K562 (cell line): ENCODE measurements at regions not wholly inside any gene's neighbourhood (a gene's known extent, or its start where the extent isn't known, plus 50 kb on each side); places are given as distances from the start of the nearest gene placed in this dataset.

Source experiments
- ATAC-seq: fragments of 200-7000 bp; cut with Tn5 transposase; 3 replicates; pipeline ENCODE4 v1.9.1; 2020; ENCODE audit warnings: moderate library complexity
- BruUV-seq: library from RNA; stranded (reverse); fragments of 400-500 nt; replicated peaks from 2 replicates; lab custom pipeline; 2021; lab: Mats Ljungman, UMichigan
- CTCF ChIA-PET: fragments of 300-600 bp; formaldehyde crosslinking; extraction: SDS; loops from one replicate; lab custom pipeline; 2021; ENCODE audit warnings: low intra/inter-chr PET ratio; lab: Yijun Ruan, JAX
- POLR2A ChIA-PET: fragments of 300-600, 350-650 bp; sonication (Branson Sonifier 250); formaldehyde crosslinking; extraction: SDS; loops from one replicate; lab custom pipeline; 2021; ENCODE audit warnings: antibody characterized with exemption, inconsistent platforms; lab: Yijun Ruan, JAX
- DNase-seq, 4 experiments: peaks; one replicate each; pipeline versions ENCODE4 v3.0.0 to v3.0.0-alpha.2; 2011 to 2018; ENCODE audit warnings: low spot score in 3 of 4, mixed read lengths in 3 of 4; ENCODE audit errors: extremely low read depth in 1 of 4
- FAIRE-seq: peaks from 2 replicates; lab custom pipeline; 2011; peaks lifted over from hg19 to GRCh38; lab: Jason Lieb, UNC
- H2AFZ ChIP-seq: 2 replicates; pipeline ENCODE4 v1.6.0; 2011; ENCODE audit warnings: low read depth, low read length, control low read depth, inconsistent platforms
- H3K27ac ChIP-seq: fragments of 200-600 bp; 3 replicates; pipeline ENCODE4 v1.8.0; 2011; ENCODE audit warnings: low read depth, mild to moderate bottlenecking, control low read depth, inconsistent platforms, low read length, moderate library complexity, mixed read lengths; ENCODE audit errors: extremely low read depth
- H3K27me3 ChIP-seq, 2 experiments: fragments of 300-600 bp in 1 of 2; 2 replicates in 1 of 2; 3 replicates in 1 of 2; pipeline versions ENCODE4 v1.6.0 to v1.8.0; 2011; ENCODE audit warnings: inconsistent platforms in 2 of 2, low read length in 2 of 2, mild to moderate bottlenecking in 1 of 2, mixed read lengths in 1 of 2, moderate library complexity in 1 of 2; ENCODE audit not compliant: control insufficient read depth in 2 of 2, insufficient read depth in 2 of 2
- H3K36me3 ChIP-seq: fragments of 300-600 bp; 3 replicates; pipeline ENCODE4 v1.8.0; 2011; ENCODE audit warnings: mild to moderate bottlenecking, low read length, inconsistent platforms; ENCODE audit not compliant: control insufficient read depth, insufficient read depth
- H3K4me1 ChIP-seq, 2 experiments: fragments of 200-600 bp in 1 of 2; replicated peaks in 1 of 2; 2 replicates in 1 of 2; 3 replicates in 1 of 2; pipeline versions ENCODE4 v1.5.1 to v1.8.0; 2011; ENCODE audit warnings: inconsistent platforms in 2 of 2, low read length in 2 of 2, mild to moderate bottlenecking in 1 of 2, mixed read lengths in 1 of 2, moderate library complexity in 1 of 2; ENCODE audit not compliant: control insufficient read depth in 2 of 2, insufficient read depth in 2 of 2
- H3K4me2 ChIP-seq: 2 replicates; pipeline ENCODE4 v1.6.1; 2011; ENCODE audit warnings: low read length, control low read depth, inconsistent platforms, mixed read lengths; ENCODE audit not compliant: insufficient read depth
- H3K4me3 ChIP-seq: fragments of 200-600 bp; sonication (generic), shearing (Covaris generic); 2 replicates; pipeline ENCODE4 v1.5.1; 2016; ENCODE audit warnings: control low read depth, inconsistent platforms
- H3K79me2 ChIP-seq: fragments of 200-600 bp; 3 replicates; pipeline ENCODE4 v1.8.0; 2011; ENCODE audit warnings: low read length, inconsistent platforms; ENCODE audit not compliant: control insufficient read depth, insufficient read depth
- H3K9ac ChIP-seq, 2 experiments: 2 replicates each; pipeline versions ENCODE4 v1.6.0 to v1.6.1; 2011; ENCODE audit warnings: low read depth in 2 of 2, low read length in 2 of 2, control low read depth in 1 of 2, inconsistent platforms in 1 of 2, mild to moderate bottlenecking in 1 of 2, mixed read lengths in 1 of 2; ENCODE audit not compliant: insufficient read depth in 1 of 2
- H3K9me1 ChIP-seq: one replicate; pipeline ENCODE4 v1.6.0; 2011; ENCODE audit warnings: inconsistent platforms, mild to moderate bottlenecking, low read length, moderate library complexity; ENCODE audit not compliant: control insufficient read depth, insufficient read depth
- H3K9me3 ChIP-seq: replicated peaks from 2 replicates; pipeline ENCODE4 v1.5.1; 2011; ENCODE audit warnings: low read depth, low read length, inconsistent platforms; ENCODE audit not compliant: control insufficient read depth, insufficient read depth
- H4K20me1 ChIP-seq: replicated peaks from 2 replicates; pipeline ENCODE4 v1.6.1; 2011; ENCODE audit warnings: low read length, inconsistent platforms, mixed read lengths; ENCODE audit not compliant: control insufficient read depth, insufficient read depth
- ATF6 ChIP-seq: sonication (generic); formaldehyde crosslinking; IDR thresholded peaks from 2 replicates; pipeline ENCODE4 v1.4.0; 2020; ENCODE audit warnings: mild to moderate bottlenecking, missing genetic modification reagents
- CBX2 ChIP-seq: fragments of 200-600 bp; sonication (generic); IDR thresholded peaks from one replicate; pipeline ENCODE4 v1.6.1; 2012; ENCODE audit warnings: mild to moderate bottlenecking, low read length, inconsistent platforms; ENCODE audit not compliant: insufficient read depth, poor library complexity, severe bottlenecking
- E4F1 ChIP-seq: fragments of 250-450 bp; sonication (Bioruptor Pico); IDR thresholded peaks from 2 replicates; pipeline ENCODE4 v1.5.0; 2021; ENCODE audit warnings: mild to moderate bottlenecking, borderline replicate concordance
- HNRNPLL ChIP-seq: fragments of 200-400 bp; formaldehyde crosslinking; IDR thresholded peaks from 2 replicates; pipeline ENCODE4 v1.6.1; 2017; ENCODE audit warnings: low read length, low read depth, mild to moderate bottlenecking; ENCODE audit not compliant: poor library complexity, severe bottlenecking
- NR1H2 ChIP-seq: sonication (generic); formaldehyde crosslinking; IDR thresholded peaks from 2 replicates; pipeline ENCODE4 v1.4.0; 2020; ENCODE audit warnings: mild to moderate bottlenecking, missing genetic modification reagents
- POLR3A ChIP-seq: IDR thresholded peaks from 2 replicates; pipeline ENCODE4 v1.6.1; 2011; ENCODE audit warnings: borderline replicate concordance, mild to moderate bottlenecking, moderate library complexity; ENCODE audit not compliant: insufficient read length, insufficient read depth; ENCODE audit errors: extremely low read depth
- PPARD ChIP-seq: fragments of 250-450 bp; sonication (Bioruptor Pico); IDR thresholded peaks from 2 replicates; pipeline ENCODE4 v1.8.0; 2022; ENCODE audit warnings: inconsistent platforms, mild to moderate bottlenecking, moderate library complexity
- SRSF3 ChIP-seq: fragments of 200-400 bp; formaldehyde crosslinking; IDR thresholded peaks from 2 replicates; pipeline ENCODE4 v1.6.1; 2016; ENCODE audit warnings: mild to moderate bottlenecking, low read length, moderate library complexity; ENCODE audit not compliant: insufficient read depth
- SRSF7 ChIP-seq: fragments of 200-400 bp; formaldehyde crosslinking; optimal IDR thresholded peaks from 2 replicates; pipeline ENCODE3; 2017; ENCODE audit warnings: mild to moderate bottlenecking, low read depth, low read length
- ZFP30 ChIP-seq: fragments of 250-450 bp; sonication (Bioruptor Pico); IDR thresholded peaks from 2 replicates; pipeline ENCODE4 v1.8.0; 2022; ENCODE audit warnings: moderate library complexity, mild to moderate bottlenecking, inconsistent platforms, borderline replicate concordance
- ZNF280A ChIP-seq: fragments of 450-650 bp; IDR thresholded peaks from 2 replicates; pipeline ENCODE4 v1.6.1; 2018; ENCODE audit warnings: mild to moderate bottlenecking, low read depth; ENCODE audit not compliant: partially characterized antibody
- ZNF280B ChIP-seq: fragments of 250-450 bp; sonication (Bioruptor Pico); IDR thresholded peaks from 2 replicates; pipeline ENCODE4 v1.5.1; 2021; ENCODE audit warnings: mild to moderate bottlenecking
- WGBS: fragments of 100-300 bp; shearing (Covaris generic); methylation state at CpG from one replicate; pipeline ENCODE4 v1.1.6; 2016; ENCODE audit warnings: low coverage, mixed read lengths; ENCODE audit not compliant: insufficient coverage; ENCODE audit errors: missing lambda C conversion rate; 5-methylcytosine and 5-hydroxymethylcytosine counted together
- in situ Hi-C: fragments of 300-500 bp; cut with MboI; formaldehyde crosslinking; loops from 4 replicates; pipeline ENCODE4 v1.15.0; 2018; ENCODE audit warnings: inconsistent platforms, mixed read lengths
- intact Hi-C: fragments of 100-400 bp; cut with micrococcal nuclease; formaldehyde crosslinking; loops from 2 replicates; pipeline ENCODE4 v1.14.2; 2022

GRCh38 chr10:133026726-133027395 lies 60.9 kb upstream of the ADGRA1 start:
- H4K20me1 ChIP-seq: no peaks in the 10 kb centered on the region
- H3K4me2 ChIP-seq: no peak overlapping the region
- WGBS: 0% methylated on average over 15 of the region's 22 CpGs
- intact Hi-C loops: no loop called here
- H3K27me3 ChIP-seq: peaks cover 5 to 75% of the 10 kb centered on the region in 2 experiments; a peak in 3 of 5 replicates
- ChIA-PET CTCF (no interaction called here), POLR2A (interaction anchor here (0.9 kb wide), 1 partner anchor 21 kb away, joined by 4 read pairs; no protein-coding TSS in a partner anchor)
- no peaks in the 10 kb centered on the region for H3K36me3 ChIP-seq
- no peak for DNase-seq
- no peaks in the 10 kb centered on the region for H3K9me3 ChIP-seq
- no peak for ATAC-seq
- H3K27ac ChIP-seq: no peak overlapping the region
- FAIRE-seq: no peak
- in situ Hi-C loops: no loop called here
- no peak overlapping the region for H3K9ac ChIP-seq
- peaks cover 0 to 12% of the 10 kb centered on the region in 2 experiments; a peak in 2 of 5 replicates for H3K4me1 ChIP-seq
- BruUV-seq: no TSS peak
- H3K79me2 ChIP-seq: no peaks in the 10 kb centered on the region
- TF ChIP-seq NR1H2 (CRISPR knock-in tag) (no peak), SRSF3 (no peak), ZFP30 (no peak), SRSF7 (no peak), ZNF280B (CRISPR knock-in tag) (no peak), ZNF280A (no peak), POLR3A (no peak), PPARD (CRISPR knock-in tag) (no peak), E4F1 (CRISPR knock-in tag) (no peak), HNRNPLL (no peak), CBX2 (no peak), ATF6 (CRISPR knock-in tag) (no peak)
- H3K9me1 ChIP-seq: no peaks in the 10 kb centered on the region
- H2AFZ ChIP-seq: no peak overlapping the region
- H3K4me3 ChIP-seq: no peak overlapping the region
